HepG2 (cell line): ENCODE measurements at regions not wholly inside any gene's neighbourhood (a gene's known extent, or its start where the extent isn't known, plus 50 kb on each side); places are given as distances from the start of the nearest gene placed in this dataset.

Source experiments
- ATAC-seq: fragments of 200-7000 bp; cut with Tn5 transposase; 3 replicates; pipeline ENCODE4 v1.9.1; 2020; ENCODE audit warnings: mild to moderate bottlenecking, moderate library complexity
- BruUV-seq: library from RNA; stranded (reverse); fragments of 400-500 nt; replicated peaks from 2 replicates; lab custom pipeline; 2021; lab: Mats Ljungman, UMichigan
- CTCF ChIA-PET: fragments of 300-600 bp; formaldehyde crosslinking; extraction: SDS; loops from one replicate; lab custom pipeline; 2021; ENCODE audit warnings: low total read pairs, inconsistent platforms, low intra/inter-chr PET ratio; lab: Yijun Ruan, JAX
- POLR2A ChIA-PET: fragments of 350-600 bp; sonication (Branson Sonifier 250); formaldehyde crosslinking; loops from one replicate; lab custom pipeline; 2020; ENCODE audit warnings: antibody characterized with exemption, inconsistent platforms; lab: Yijun Ruan, JAX
- DNase-seq: peaks from one replicate; pipeline ENCODE4 v3.0.0-alpha.2; 2015; ENCODE audit warnings: low spot score
- FAIRE-seq: peaks from 3 replicates; lab custom pipeline; 2011; peaks lifted over from hg19 to GRCh38; lab: Jason Lieb, UNC
- H2AFZ ChIP-seq: one replicate; pipeline ENCODE4 v1.6.1; 2011; ENCODE audit warnings: low read length, inconsistent platforms
- H3K27ac ChIP-seq: fragments of 300-600 bp; 3 replicates; pipeline ENCODE4 v1.8.0; 2011; ENCODE audit warnings: mixed run types, mild to moderate bottlenecking, mixed read lengths, low read length, inconsistent platforms; ENCODE audit not compliant: insufficient read depth; ENCODE audit errors: extremely low read length
- H3K27me3 ChIP-seq, 2 experiments: fragments of 200-600 bp in 1 of 2; 2 replicates in 1 of 2; 3 replicates in 1 of 2; pipeline versions ENCODE4 v1.6.0 to v1.8.0; 2011; ENCODE audit warnings: low read length in 2 of 2, mild to moderate bottlenecking in 2 of 2, moderate library complexity in 2 of 2, inconsistent platforms in 1 of 2; ENCODE audit not compliant: insufficient read depth in 2 of 2, control insufficient read depth in 1 of 2
- H3K36me3 ChIP-seq, 2 experiments: fragments of 200-600 bp in 1 of 2; replicated peaks in 1 of 2; 2 replicates in 1 of 2; 3 replicates in 1 of 2; pipeline versions ENCODE4 v1.5.1 to v1.8.0; 2011; ENCODE audit warnings: low read length in 2 of 2, inconsistent platforms in 1 of 2; ENCODE audit not compliant: insufficient read depth in 2 of 2, control insufficient read depth in 1 of 2
- H3K4me1 ChIP-seq: 2 replicates; pipeline ENCODE4 v1.5.1; 2012; ENCODE audit warnings: low read length, inconsistent platforms; ENCODE audit not compliant: insufficient read depth
- H3K4me2 ChIP-seq: 2 replicates; pipeline ENCODE4 v1.6.0; 2011; ENCODE audit warnings: low read depth, low read length, inconsistent platforms
- H3K4me3 ChIP-seq, 3 experiments: fragments of 200-600 bp in 1 of 3; sonication (generic), shearing (Covaris generic) in 1 of 3; replicated peaks in 1 of 3; 2 replicates each; pipeline ENCODE4 v1.5.1; 2011 to 2016; ENCODE audit warnings: low read length in 3 of 3, inconsistent platforms in 2 of 3, low read depth in 2 of 3, mild to moderate bottlenecking in 2 of 3, control low read depth in 1 of 3, mixed read lengths in 1 of 3; ENCODE audit not compliant: insufficient read depth in 1 of 3
- H3K79me2 ChIP-seq: one replicate; pipeline ENCODE4 v1.6.1; 2011; ENCODE audit warnings: low read length, inconsistent platforms; ENCODE audit not compliant: insufficient read depth
- H3K9ac ChIP-seq: 2 replicates; pipeline ENCODE4 v1.6.0; 2011; ENCODE audit warnings: mild to moderate bottlenecking, low read depth, low read length, inconsistent platforms; ENCODE audit not compliant: insufficient read depth
- H3K9me3 ChIP-seq: 2 replicates; pipeline ENCODE4 v1.5.1; 2012; ENCODE audit warnings: mild to moderate bottlenecking, low read length
- H4K20me1 ChIP-seq: 2 replicates; pipeline ENCODE4 v1.6.0; 2011; ENCODE audit warnings: inconsistent platforms, mild to moderate bottlenecking, low read length, moderate library complexity; ENCODE audit not compliant: insufficient read depth
- ADNP ChIP-seq: sonication (generic); formaldehyde crosslinking; IDR thresholded peaks from 2 replicates; pipeline ENCODE4 v1.4.0; 2020; ENCODE audit warnings: missing genetic modification reagents
- DPF2 ChIP-seq: sonication (generic); formaldehyde crosslinking; IDR thresholded peaks from 2 replicates; pipeline ENCODE4 v1.4.0; 2020; ENCODE audit warnings: mild to moderate bottlenecking, low read depth, missing genetic modification reagents, borderline replicate concordance
- KAT2B ChIP-seq: fragments of 150-350 bp; IDR thresholded peaks from 2 replicates; pipeline ENCODE4 v1.6.1; 2014; ENCODE audit warnings: low read depth, low read length, borderline replicate concordance
- NCOA5 ChIP-seq: sonication (generic); formaldehyde crosslinking; IDR thresholded peaks from 2 replicates; pipeline ENCODE4 v1.4.0; 2020; ENCODE audit warnings: missing genetic modification reagents
- PHB2 ChIP-seq: fragments of 450-650 bp; IDR thresholded peaks from 2 replicates; pipeline ENCODE4 v1.6.1; 2018; ENCODE audit not compliant: partially characterized antibody
- PHF21A ChIP-seq: sonication (generic); formaldehyde crosslinking; IDR thresholded peaks from 2 replicates; pipeline ENCODE4 v1.5.0; 2020; ENCODE audit warnings: mild to moderate bottlenecking, missing genetic modification reagents
- ZFP36L1 ChIP-seq: sonication (generic); formaldehyde crosslinking; IDR thresholded peaks from 2 replicates; pipeline ENCODE4 v1.8.0; 2022; ENCODE audit warnings: mild to moderate bottlenecking, missing genetic modification reagents, moderate library complexity
- ZKSCAN1 ChIP-seq: fragments of 150-350 bp; IDR thresholded peaks from 2 replicates; pipeline ENCODE4 v1.6.1; 2014; ENCODE audit warnings: low read length
- ZNF264 ChIP-seq: sonication (generic); formaldehyde crosslinking; IDR thresholded peaks from 2 replicates; pipeline ENCODE4 v1.4.0; 2020; ENCODE audit warnings: missing genetic modification reagents
- ZNF33B ChIP-seq: sonication (generic); formaldehyde crosslinking; IDR thresholded peaks from 2 replicates; pipeline ENCODE4 v1.5.1; 2020; ENCODE audit warnings: mild to moderate bottlenecking, missing genetic modification reagents
- ZSCAN5A ChIP-seq: sonication (generic); formaldehyde crosslinking; IDR thresholded peaks from 2 replicates; pipeline ENCODE4 v1.8.0; 2022; ENCODE audit warnings: mild to moderate bottlenecking, missing genetic modification reagents, borderline replicate concordance
- WGBS: methylation state at CpG from one replicate; pipeline ENCODE4 v1.1.6; 2017; ENCODE audit warnings: low lambda C conversion rate; 5-methylcytosine and 5-hydroxymethylcytosine counted together
- in situ Hi-C: cut with HindIII; loops from 2 replicates; pipeline ENCODE4 v1.10.0; 2017; ENCODE audit warnings: low pct_unique_long_range_greater_than_20kb; ENCODE audit not compliant: extremely low pct_ligation_motif_present
- intact Hi-C: fragments of 100-400 bp; cut with micrococcal nuclease; formaldehyde crosslinking; loops from one replicate; pipeline ENCODE4 v1.10.0; 2022; ENCODE audit not compliant: unreplicated experiment
- TF ChIP-seq, protein P1 (sequence below): sonication (generic); formaldehyde crosslinking; IDR thresholded peaks from 2 replicates; pipeline ENCODE4 v1.9.0; 2022; ENCODE audit warnings: missing genetic modification reagents, mild to moderate bottlenecking, borderline replicate concordance
- TF ChIP-seq, protein P2 (sequence below): sonication (generic); formaldehyde crosslinking; IDR thresholded peaks from 2 replicates; pipeline ENCODE4 v1.9.0; 2022; ENCODE audit warnings: low read depth, missing genetic modification reagents

GRCh38 chr2:67290451-67291290 lies 106.5 kb upstream of the ETAA1 start:
- BruUV-seq, result no TSS peak
- Histone ChIP-seq H3K4me2 (no peak overlapping the region), H3K27me3 (no peaks in the 10 kb centered on the region), H3K9ac (no peak overlapping the region), H3K4me1 (no peaks in the 10 kb centered on the region), H4K20me1 (no peaks in the 10 kb centered on the region), H3K27ac (no peak overlapping the region), H3K9me3 (no peaks in the 10 kb centered on the region), H3K36me3 (no peaks in the 10 kb centered on the region), H2AFZ (no peak overlapping the region), H3K4me3 (no peak overlapping the region)
- FAIRE-seq (no peak), DNase-seq (no peak)
- intact Hi-C loops, result no loop called here
- ChIA-PET CTCF (no interaction called here), POLR2A (no interaction called here)
- WGBS, result 9% methylated on average over 6 of the region's 6 CpGs
- TF ChIP-seq, protein P1, sequence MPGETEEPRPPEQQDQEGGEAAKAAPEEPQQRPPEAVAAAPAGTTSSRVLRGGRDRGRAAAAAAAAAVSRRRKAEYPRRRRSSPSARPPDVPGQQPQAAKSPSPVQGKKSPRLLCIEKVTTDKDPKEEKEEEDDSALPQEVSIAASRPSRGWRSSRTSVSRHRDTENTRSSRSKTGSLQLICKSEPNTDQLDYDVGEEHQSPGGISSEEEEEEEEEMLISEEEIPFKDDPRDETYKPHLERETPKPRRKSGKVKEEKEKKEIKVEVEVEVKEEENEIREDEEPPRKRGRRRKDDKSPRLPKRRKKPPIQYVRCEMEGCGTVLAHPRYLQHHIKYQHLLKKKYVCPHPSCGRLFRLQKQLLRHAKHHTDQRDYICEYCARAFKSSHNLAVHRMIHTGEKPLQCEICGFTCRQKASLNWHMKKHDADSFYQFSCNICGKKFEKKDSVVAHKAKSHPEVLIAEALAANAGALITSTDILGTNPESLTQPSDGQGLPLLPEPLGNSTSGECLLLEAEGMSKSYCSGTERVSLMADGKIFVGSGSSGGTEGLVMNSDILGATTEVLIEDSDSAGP (CRISPR knock-in tag), result no peak
- TF ChIP-seq ZFP36L1 (CRISPR knock-in tag) (no peak), DPF2 (CRISPR knock-in tag) (no peak), ZKSCAN1 (no peak), ZNF33B (no peak)
- TF ChIP-seq, all 625 proteins: peak for 0
- H3K79me2 ChIP-seq, result no peaks in the 10 kb centered on the region
- ATAC-seq, result no peak
- in situ Hi-C loops, result no loop called here

DNA sequence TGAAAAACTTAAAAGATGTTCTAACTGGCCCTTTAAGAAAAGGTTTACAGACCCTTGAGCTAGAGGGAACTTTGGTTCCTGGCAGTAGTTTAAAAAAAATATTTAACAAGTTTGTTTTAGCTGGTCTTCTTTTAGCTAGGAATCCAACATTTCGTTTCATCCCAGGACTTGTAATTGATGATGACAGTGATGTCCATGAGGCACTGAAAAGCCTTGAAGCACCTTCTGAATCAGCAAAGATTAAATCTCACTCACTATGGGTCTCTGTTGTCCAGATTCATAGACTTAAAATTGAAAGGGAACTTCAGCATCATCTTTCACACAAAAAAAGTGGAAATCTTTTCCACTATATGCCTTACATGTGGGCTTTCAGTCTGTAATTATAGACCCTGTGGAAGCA lies 102.9 kb upstream of the ETAA1 start:
- no TSS peak for BruUV-seq
- Histone ChIP-seq H3K4me1 (no peaks in the 10 kb centered on the region), H3K36me3 (no peaks in the 10 kb centered on the region), H3K79me2 (no peaks in the 10 kb centered on the region), H3K4me3 (no peak overlapping the region), H3K9me3 (no peaks in the 10 kb centered on the region), H2AFZ (no peak overlapping the region), H4K20me1 (no peaks in the 10 kb centered on the region), H3K27ac (no peak overlapping the region), H3K27me3 (no peaks in the 10 kb centered on the region), H3K4me2 (no peak overlapping the region), H3K9ac (no peak overlapping the region)
- POLR2A ChIA-PET, result no interaction called here
- in situ Hi-C loops (no loop called here), intact Hi-C loops (no loop called here)
- ATAC-seq (no peak), FAIRE-seq (no peak), DNase-seq (no peak)
- CTCF ChIA-PET, result no interaction called here
- WGBS, result 5% methylated on average over 1 of the region's 1 CpG
- no peak for TF ChIP-seq ZNF264
- TF ChIP-seq PHB2, result no peak
- TF ChIP-seq ADNP, result no peak
- TF ChIP-seq ZSCAN5A (CRISPR knock-in tag), result no peak
- TF ChIP-seq NCOA5 (CRISPR knock-in tag), result no peak
- TF ChIP-seq, protein P2, sequence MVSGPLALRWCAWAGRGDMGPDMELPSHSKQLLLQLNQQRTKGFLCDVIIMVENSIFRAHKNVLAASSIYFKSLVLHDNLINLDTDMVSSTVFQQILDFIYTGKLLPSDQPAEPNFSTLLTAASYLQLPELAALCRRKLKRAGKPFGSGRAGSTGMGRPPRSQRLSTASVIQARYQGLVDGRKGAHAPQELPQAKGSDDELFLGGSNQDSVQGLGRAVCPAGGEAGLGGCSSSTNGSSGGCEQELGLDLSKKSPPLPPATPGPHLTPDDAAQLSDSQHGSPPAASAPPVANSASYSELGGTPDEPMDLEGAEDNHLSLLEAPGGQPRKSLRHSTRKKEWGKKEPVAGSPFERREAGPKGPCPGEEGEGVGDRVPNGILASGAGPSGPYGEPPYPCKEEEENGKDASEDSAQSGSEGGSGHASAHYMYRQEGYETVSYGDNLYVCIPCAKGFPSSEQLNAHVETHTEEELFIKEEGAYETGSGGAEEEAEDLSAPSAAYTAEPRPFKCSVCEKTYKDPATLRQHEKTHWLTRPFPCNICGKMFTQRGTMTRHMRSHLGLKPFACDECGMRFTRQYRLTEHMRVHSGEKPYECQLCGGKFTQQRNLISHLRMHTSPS (CRISPR knock-in tag), result no peak
- TF ChIP-seq PHF21A (CRISPR knock-in tag), result no peak
- no peak for TF ChIP-seq KAT2B
